ENCODE measurements at regions not wholly inside any gene's neighbourhood (a gene's known extent, or its start where the extent isn't known, plus 50 kb on each side); places are given as distances from the start of the nearest gene placed in this dataset.

- DNase-seq = no peak
Observed at GRCh38 chr11:11129118-11129517, 223.9 kb downstream of the CSNK2A3 start.

- peak; percentile 12 for DNase-seq
Observed at GRCh38 chr11:11125618-11126017, 227.4 kb downstream of the CSNK2A3 start.

DNA sequence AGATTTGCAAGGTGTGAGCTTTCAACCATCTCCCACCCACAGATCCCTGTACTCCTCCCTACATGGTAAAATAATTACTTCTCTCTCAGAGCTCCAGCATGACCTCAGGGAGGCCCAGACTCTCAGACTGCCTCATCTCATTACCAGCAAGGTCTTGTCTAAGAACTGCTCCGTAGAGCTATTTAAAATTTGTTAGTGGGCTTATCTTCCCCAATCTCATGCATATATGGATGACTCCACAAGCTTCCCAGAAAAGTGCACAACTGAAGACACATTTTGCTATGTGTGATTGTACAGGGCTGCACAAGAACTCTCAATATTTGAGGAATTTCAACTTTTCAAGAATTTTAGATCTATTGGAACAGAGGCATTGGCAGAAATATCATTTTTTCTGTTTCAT is 230.3 kb downstream of the CSNK2A3 start:
- no peak for DNase-seq

GRCh38 chr11:11119917-11120316 is 233.1 kb downstream of the CSNK2A3 start:
- peak; percentile 24 for DNase-seq

DNA sequence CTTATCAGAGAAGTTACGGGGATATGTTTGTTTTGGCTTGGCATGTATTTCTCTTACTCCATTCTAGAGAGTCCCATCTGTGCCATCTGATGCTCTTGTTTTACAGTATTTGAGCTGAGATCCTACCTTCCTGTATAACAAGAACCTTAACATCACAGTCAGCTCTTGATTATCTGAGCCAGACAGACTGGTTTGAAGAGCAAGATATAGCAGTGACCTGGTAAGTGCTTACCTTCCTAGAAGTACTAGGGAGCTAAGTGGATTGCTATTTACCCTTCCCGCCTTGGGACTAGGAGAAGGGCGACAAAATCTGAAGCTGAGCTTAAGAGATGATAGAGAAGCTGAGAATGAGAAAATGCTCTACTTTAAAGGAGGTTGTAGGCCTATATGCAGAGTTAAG is 235.3 kb downstream of the CSNK2A3 start:
- DNase-seq = peak; percentile 55

DNA sequence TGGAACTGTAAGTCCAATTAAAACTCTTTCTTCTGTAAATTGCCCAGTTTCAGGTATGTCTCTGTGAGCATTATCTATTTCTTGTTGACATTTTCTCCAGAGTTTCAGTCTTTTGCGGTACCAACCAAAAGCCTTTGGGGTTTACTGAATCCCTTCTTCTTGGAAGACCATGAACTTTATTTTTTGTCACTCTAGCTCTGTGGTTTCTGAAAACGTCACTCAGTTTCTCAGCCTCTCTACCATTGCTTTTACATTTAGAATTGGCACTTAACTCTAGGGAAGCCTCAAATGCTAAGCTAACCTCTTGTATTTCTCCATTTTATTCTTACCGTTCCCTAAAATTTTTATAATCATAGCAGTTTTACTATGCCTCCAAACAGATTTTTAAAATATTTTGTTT is 237.6 kb downstream of the CSNK2A3 start:
- DNase-seq = no peak

GRCh38 chr11:11113626-11114025 is 239.4 kb downstream of the CSNK2A3 start:
- DNase-seq = no peak

GRCh38 chr11:11108026-11108425 is 245.0 kb downstream of the CSNK2A3 start:
- DNase-seq = peak; percentile 29

DNA sequence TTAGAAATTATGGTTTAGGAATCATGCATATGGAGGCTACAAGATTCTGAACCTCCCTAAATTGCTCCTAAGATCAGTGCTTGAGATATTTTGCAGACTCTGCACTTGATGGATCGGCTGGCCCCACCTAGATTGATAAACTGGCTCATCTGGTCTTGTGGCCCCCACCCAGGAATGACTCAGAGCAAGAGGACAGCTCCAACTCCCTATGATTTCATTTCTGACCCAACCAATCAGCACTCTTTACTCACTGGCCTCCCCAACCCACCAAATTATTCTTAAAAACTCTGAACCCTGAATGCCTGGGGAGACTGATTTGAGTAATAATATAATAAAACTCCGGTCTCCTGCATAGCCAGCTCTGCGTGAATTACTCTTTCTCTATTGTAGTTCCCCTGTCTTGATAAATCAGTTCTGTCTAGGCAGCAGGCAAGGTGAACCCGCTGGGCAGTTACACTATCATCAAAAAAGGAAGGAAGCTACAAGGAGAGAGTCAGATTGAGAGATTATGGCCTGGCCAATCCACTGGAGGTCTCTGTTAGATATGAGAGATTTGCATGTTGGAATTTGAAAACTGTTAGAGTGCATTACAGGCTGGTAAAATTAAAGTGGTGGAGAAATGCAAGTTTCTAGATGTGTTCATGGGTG is 245.8 kb downstream of the CSNK2A3 start:
- no peak for DNase-seq

GRCh38 chr11:11105361-11105760 is 247.5 kb upstream of the ZBED5 start:
- DNase-seq = no peak

DNA sequence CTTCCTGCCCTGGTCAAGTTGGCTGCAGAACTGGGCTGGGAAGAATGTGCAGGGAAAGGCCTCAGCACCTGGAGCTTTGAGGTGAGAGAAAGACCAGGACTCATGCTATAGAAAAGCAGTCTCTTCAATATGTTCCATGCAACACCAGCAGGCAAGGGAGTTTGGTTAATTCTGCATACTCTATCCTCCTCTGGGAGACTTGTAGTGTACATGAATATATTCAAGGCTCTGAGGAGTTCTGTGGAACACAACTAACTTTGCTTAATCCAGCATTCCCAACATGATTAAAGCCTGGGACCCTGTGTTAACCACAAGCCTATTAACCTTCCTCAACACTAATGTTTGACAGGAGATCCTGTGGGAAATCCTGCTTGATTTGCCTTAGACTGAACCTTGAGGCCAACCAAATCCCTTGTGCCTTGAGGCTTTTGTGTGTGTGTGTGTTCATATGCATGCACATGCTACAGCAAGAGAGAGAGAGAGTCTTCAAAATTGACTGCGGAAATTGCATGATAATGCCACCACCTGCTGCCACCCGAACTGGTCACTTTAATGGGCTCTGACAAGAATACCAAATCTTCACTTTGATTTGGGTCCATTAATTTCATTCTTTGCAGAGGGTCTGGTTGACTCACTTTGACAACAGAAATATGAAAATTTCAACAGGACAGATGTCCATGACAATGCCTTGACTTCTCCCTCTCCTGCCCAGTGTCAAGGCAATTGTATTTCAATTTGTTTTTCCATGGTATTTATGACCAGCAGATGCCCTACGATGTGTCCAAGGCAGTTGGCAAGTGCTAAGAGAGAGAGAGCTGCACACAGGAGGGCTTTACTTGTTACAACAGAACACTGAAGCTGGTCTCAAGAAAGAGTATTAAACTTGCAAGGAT is 238.2 kb upstream of the ZBED5 start:
- no peak for DNase-seq

DNA sequence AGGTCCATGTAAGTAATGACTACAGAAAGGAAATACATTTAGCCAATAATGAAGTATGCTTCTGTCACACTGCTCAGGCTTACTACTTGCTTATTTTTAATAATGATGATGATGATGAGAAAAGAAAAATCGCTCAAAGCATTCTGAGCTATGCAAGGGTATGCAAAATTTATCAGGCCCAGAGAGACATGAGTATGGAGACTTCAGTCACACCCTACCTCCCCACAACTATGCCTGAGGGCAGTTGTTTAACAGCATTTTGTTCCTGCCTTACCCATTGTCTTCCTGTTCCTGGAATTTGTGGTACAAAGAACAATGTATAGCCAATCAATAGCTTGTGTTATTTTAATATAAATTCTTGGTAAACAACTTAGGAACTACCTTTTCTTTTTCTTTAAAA is 232.6 kb upstream of the ZBED5 start:
- DNase-seq = no peak

GRCh38 chr11:11089805-11090204 is 232.0 kb upstream of the ZBED5 start:
- DNase-seq = no peak

GRCh38 chr11:11086979-11087378 is 229.1 kb upstream of the ZBED5 start:
- DNase-seq = no peak

DNA sequence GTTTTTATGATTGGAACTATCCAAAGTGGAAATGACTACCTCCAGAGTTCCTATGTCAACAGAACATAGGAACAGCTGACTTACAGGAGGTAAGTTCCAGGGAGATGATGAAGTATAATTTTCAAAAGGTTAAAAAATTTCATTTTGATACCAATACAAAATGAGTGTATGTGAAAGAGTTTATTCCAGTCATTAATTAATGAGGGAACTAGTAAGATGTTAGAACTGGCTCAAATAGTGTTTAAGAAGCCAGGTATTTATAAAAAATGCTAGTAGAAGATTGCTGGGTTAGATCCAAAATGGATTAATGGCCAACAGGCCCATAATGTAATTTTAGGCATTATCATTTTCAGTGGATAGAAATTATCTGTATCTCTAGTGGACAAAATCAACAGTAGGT is 227.7 kb upstream of the ZBED5 start:
- DNase-seq = no peak

GRCh38 chr11:11084337-11084736 is 226.5 kb upstream of the ZBED5 start:
- no peak for DNase-seq

DNA sequence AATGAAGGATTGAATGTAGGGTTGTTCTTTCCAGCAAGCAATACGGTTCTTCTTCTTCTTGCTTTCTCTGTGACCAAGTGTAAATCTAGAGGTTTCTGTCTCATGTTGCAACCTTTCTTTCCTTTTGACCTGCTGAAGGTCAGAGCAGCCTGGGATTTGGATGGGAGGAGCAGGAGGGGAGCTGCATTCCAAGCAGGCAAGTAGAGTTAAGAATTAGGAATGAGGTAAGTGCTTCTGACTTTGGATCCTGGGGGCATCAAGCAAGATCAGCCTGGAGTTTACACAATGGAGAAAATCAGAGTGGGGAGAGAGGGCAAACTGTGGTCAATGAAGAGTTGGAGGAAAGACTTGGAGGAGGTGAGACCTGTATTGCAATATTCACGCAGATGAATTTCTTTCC is 225.6 kb upstream of the ZBED5 start:
- no peak for DNase-seq

GRCh38 chr11:11082646-11083045 is 224.8 kb upstream of the ZBED5 start:
- DNase-seq = no peak

GRCh38 chr11:11081776-11082175 is 223.9 kb upstream of the ZBED5 start:
- DNase-seq = no peak

- DNase-seq = no peak
Observed at GRCh38 chr11:11081288-11081687, 223.4 kb upstream of the ZBED5 start.

- DNase-seq = no peak
Observed at GRCh38 chr11:11078344-11079086, 220.7 kb upstream of the ZBED5 start.

DNA sequence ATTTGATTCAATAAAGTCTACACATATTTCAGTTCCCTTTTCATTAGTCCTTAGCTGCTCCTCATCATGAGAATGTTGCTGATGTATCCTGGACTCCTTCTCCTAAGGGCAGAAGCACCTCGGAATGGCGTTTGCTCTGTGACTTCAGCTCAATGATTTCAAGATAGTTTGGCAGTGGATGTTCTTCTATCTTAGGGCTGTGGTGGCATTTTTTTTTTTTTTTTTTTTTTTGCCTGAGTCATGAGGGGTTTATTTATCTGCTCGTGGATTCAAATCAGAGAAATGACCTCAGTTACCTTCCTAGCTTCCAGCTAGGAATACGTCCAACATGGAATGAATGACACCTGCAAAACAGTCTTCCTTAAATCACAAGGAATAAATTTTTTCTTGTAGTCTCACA is 220.0 kb upstream of the ZBED5 start:
- DNase-seq = no peak

DNA sequence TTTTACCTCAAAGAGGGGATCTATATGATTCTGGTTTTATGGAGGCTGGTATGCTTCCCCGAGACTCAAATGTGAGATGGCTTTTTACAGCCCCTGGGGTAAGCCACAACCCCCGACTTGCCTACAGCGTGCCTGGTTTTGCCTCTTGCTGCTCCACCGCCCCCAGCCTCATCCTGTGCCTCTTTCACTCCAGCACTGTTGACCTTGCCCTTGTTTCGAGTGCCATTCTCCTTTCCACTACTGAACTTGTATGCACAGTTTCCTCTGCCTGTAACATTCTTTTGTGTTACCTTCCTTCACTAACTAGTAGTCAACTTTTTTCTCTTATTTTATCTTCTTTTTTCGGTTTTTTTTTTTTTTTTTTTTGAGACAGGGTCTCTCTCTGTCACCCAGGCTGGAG is 219.0 kb upstream of the ZBED5 start:
- peak; percentile 16 for DNase-seq

GRCh38 chr11:11076276-11076675 is 218.4 kb upstream of the ZBED5 start:
- DNase-seq = peak; percentile 16

Data from NCI-H510A treated with DMSO at 0.1 percent for 48 hours (cell line).